Panc1 (cell line): ENCODE measurements at regions not wholly inside any gene's neighbourhood (a gene's known extent, or its start where the extent isn't known, plus 50 kb on each side); places are given as distances from the start of the nearest gene placed in this dataset.

Experiments used
- ATAC-seq: fragments of 200-7000 bp; cut with Tn5 transposase; 2 replicates; pipeline ENCODE4 v1.9.1; 2020; ENCODE audit warnings: mild to moderate bottlenecking, moderate library complexity
- BruUV-seq: library from RNA; stranded (reverse); fragments of 400-500 nt; replicated peaks from 2 replicates; lab custom pipeline; 2021; lab: Mats Ljungman, UMichigan
- CTCF ChIA-PET: fragments of 300-600 bp; sonication (Branson Sonifier 250); formaldehyde crosslinking; loops from one replicate; lab custom pipeline; 2022; ENCODE audit warnings: antibody characterized with exemption; lab: Charles Lee
- POLR2A ChIA-PET: fragments of 300-600 bp; sonication (Branson Sonifier 250); formaldehyde crosslinking; loops from one replicate; lab custom pipeline; 2022; ENCODE audit warnings: antibody characterized with exemption; lab: Charles Lee
- DNase-seq: peaks from one replicate; pipeline ENCODE4 v3.0.0-alpha.2; 2010; ENCODE audit warnings: low read depth, low spot score
- H3K27ac ChIP-seq: 2 replicates; pipeline ENCODE4 v1.5.1; 2011; ENCODE audit warnings: mild to moderate bottlenecking, low read length, inconsistent platforms
- H3K27me3 ChIP-seq: fragments of 200-500 bp; sonication (Bioruptor generic); 2 replicates; pipeline ENCODE4 v1.6.0; 2014; ENCODE audit warnings: low read length, inconsistent platforms; ENCODE audit not compliant: control insufficient read depth, insufficient read depth
- H3K36me3 ChIP-seq: fragments of 200-500 bp; sonication (Bioruptor generic); 2 replicates; pipeline ENCODE4 v1.5.1; 2014; ENCODE audit warnings: inconsistent platforms, mild to moderate bottlenecking, low read length, moderate library complexity; ENCODE audit not compliant: control insufficient read depth, insufficient read depth
- H3K4me1 ChIP-seq: 2 replicates; pipeline ENCODE4 v1.5.1; 2011; ENCODE audit warnings: inconsistent platforms, mild to moderate bottlenecking, low read length, moderate library complexity; ENCODE audit not compliant: control insufficient read depth, insufficient read depth
- H3K4me3 ChIP-seq, 2 experiments: 2 replicates each; pipeline ENCODE4 v1.5.1; 2011 to 2012; ENCODE audit warnings: low read depth in 2 of 2, low read length in 2 of 2, mild to moderate bottlenecking in 2 of 2, inconsistent platforms in 1 of 2, moderate library complexity in 1 of 2
- H3K9me3 ChIP-seq: fragments of 200-500 bp; sonication (Bioruptor generic); 2 replicates; pipeline ENCODE4 v1.5.1; 2014; ENCODE audit warnings: low read depth, mild to moderate bottlenecking, inconsistent platforms, low read length, moderate library complexity; ENCODE audit not compliant: control insufficient read depth, insufficient read depth
- CTCF ChIP-seq: fragments of 450-650 bp; IDR thresholded peaks from 2 replicates; pipeline ENCODE4 v1.5.1; 2017; ENCODE audit warnings: mild to moderate bottlenecking
- POLR2AphosphoS5 ChIP-seq: IDR thresholded peaks from 2 replicates; pipeline ENCODE4 v1.6.1; 2012; ENCODE audit warnings: mild to moderate bottlenecking, low read depth, low read length, moderate library complexity
- REST ChIP-seq, 2 experiments: IDR thresholded peaks; 2 replicates each; pipeline ENCODE4 v1.6.1; 2011 to 2012; ENCODE audit warnings: low read depth in 2 of 2, control low read depth in 1 of 2, low read length in 1 of 2, mild to moderate bottlenecking in 1 of 2, moderate library complexity in 1 of 2; ENCODE audit not compliant: insufficient read depth in 1 of 2
- SIN3A ChIP-seq: IDR thresholded peaks from 2 replicates; pipeline ENCODE4 v1.6.1; 2012; ENCODE audit warnings: low read depth, mild to moderate bottlenecking, low read length, moderate library complexity, borderline replicate concordance; ENCODE audit not compliant: insufficient read depth
- TCF7L2 ChIP-seq: IDR thresholded peaks from 2 replicates; pipeline ENCODE4 v1.6.1; 2011; ENCODE audit warnings: mild to moderate bottlenecking, low read depth, low read length, inconsistent platforms
- in situ Hi-C: cut with HindIII; loops from 2 replicates; pipeline ENCODE4 v1.10.0; 2016; ENCODE audit warnings: low sequenced_read_pairs, low pct_unique_long_range_greater_than_20kb
- intact Hi-C: fragments of 100-400 bp; cut with micrococcal nuclease; formaldehyde crosslinking; loops from one replicate; pipeline ENCODE4 v1.10.0; 2022; ENCODE audit not compliant: unreplicated experiment

GRCh38 chr20:50415516-50416268 is 94.5 kb upstream of the PTPN1 start:
- no peaks in the 10 kb centered on the region for H3K9me3 ChIP-seq
- intact Hi-C loops = no loop called here

GRCh38 chr20:50416269-50417022 is 93.7 kb upstream of the PTPN1 start:
- intact Hi-C loops (no loop called here), in situ Hi-C loops (no loop called here)
- no TSS peak for BruUV-seq
- Histone ChIP-seq H3K36me3 (no peaks in the 10 kb centered on the region), H3K27ac (peak overlapping the region; percentile 62), H3K27me3 (no peaks in the 10 kb centered on the region), H3K4me1 (peaks cover 8% of the 10 kb centered on the region), H3K4me3 (no peak overlapping the region), H3K9me3 (peaks cover under 1% of the 10 kb centered on the region; the same call in 1 of the 2 replicates)
- POLR2A ChIA-PET = no interaction called here
- TF ChIP-seq REST (IDR thresholded peaks at IDR 0.05; ENCODE audit: insufficient read depth in 1 of 2, low read depth in 2 of 2, low read length in 1 of 2) (no peak), POLR2AphosphoS5 (no peak), CTCF (no peak)
- CTCF ChIA-PET = no interaction called here
- DNase-seq = no peak
- ATAC-seq = no peak

More at GRCh38 chr20:50415516-50416268, 94.5 kb upstream of the PTPN1 start:
- in situ Hi-C loops = no loop called here
- H3K36me3 ChIP-seq = no peaks in the 10 kb centered on the region
- no TSS peak for BruUV-seq
- DNase-seq = no peak
- peak; percentile 88 for ATAC-seq
- peaks cover 8% of the 10 kb centered on the region for H3K4me1 ChIP-seq
- peak overlapping the region; percentile 62 for H3K27ac ChIP-seq
- ChIA-PET CTCF (no interaction called here), POLR2A (no interaction called here)
- H3K27me3 ChIP-seq = no peaks in the 10 kb centered on the region
- no peak for TF ChIP-seq POLR2AphosphoS5
- peak overlapping the region in 1 of 2 experiments; percentile 15; a peak in 1 of 4 replicates for H3K4me3 ChIP-seq

GRCh38 chr20:50417023-50417329 is 93.2 kb upstream of the PTPN1 start:
- TF ChIP-seq CTCF = no peak
- no peak for TF ChIP-seq REST (IDR thresholded peaks at IDR 0.05; ENCODE audit: insufficient read depth in 1 of 2, low read depth in 2 of 2, low read length in 1 of 2)
- TF ChIP-seq SIN3A = no peak
- no peak for TF ChIP-seq TCF7L2
- no peak for TF ChIP-seq POLR2AphosphoS5
- Histone ChIP-seq H3K27ac (no peak overlapping the region), H3K4me3 (no peak overlapping the region), H3K4me1 (peaks cover 8% of the 10 kb centered on the region), H3K9me3 (peaks cover 4% of the 10 kb centered on the region; the same call in 1 of the 2 replicates), H3K27me3 (no peaks in the 10 kb centered on the region), H3K36me3 (no peaks in the 10 kb centered on the region)
- DNase-seq = no peak
- ChIA-PET CTCF (no interaction called here), POLR2A (no interaction called here)
- intact Hi-C loops = no loop called here
- in situ Hi-C loops = no loop called here
- no peak for ATAC-seq
- no TSS peak for BruUV-seq
